Stimulated activated CD8-positive, alpha-beta memory T cell treated with anti-CD3 and anti-CD28 coated beads, Interleukin-4, amount 100 ng/mL, for 48 hours (primary cell): ENCODE measurements at regions not wholly inside any gene's neighbourhood (a gene's known extent, or its start where the extent isn't known, plus 50 kb on each side); places are given as distances from the start of the nearest gene placed in this dataset.
"Not testable (repeated sequence)": the region's sequence is repeated elsewhere in the genome, so short reads cannot be mapped to it uniquely, and the experiment has no call there.

ENCODE experiments used
- DNase-seq: peaks from one replicate; pipeline ENCODE4 v3.0.0-alpha.2; 2020

- DNase-seq = no peak
Observed at GRCh38 chr12:92385296-92385695, 239.7 kb upstream of the BTG1 start.

GRCh38 chr12:92384571-92384970 is 238.9 kb upstream of the BTG1 start:
- no peak for DNase-seq

GRCh38 chr12:92382383-92382878 is 236.8 kb upstream of the BTG1 start:
- DNase-seq = no peak

- DNase-seq = no peak
Observed at GRCh38 chr12:92381856-92382255, 236.2 kb upstream of the BTG1 start.

- DNase-seq = no peak
Observed at GRCh38 chr12:92378682-92379479, 233.2 kb upstream of the BTG1 start.

- DNase-seq = not testable (repeated sequence)
Observed at GRCh38 chr12:92375504-92375903, 229.9 kb upstream of the BTG1 start.

- no peak for DNase-seq
Observed at GRCh38 chr12:92370828-92371227, 225.2 kb upstream of the BTG1 start.

GRCh38 chr12:92369636-92370035 is 224.0 kb upstream of the BTG1 start:
- DNase-seq = no peak

GRCh38 chr12:92369056-92369455 is 223.4 kb upstream of the BTG1 start:
- DNase-seq = no peak

GRCh38 chr12:92365836-92366235 is 220.2 kb upstream of the BTG1 start:
- no peak for DNase-seq

- DNase-seq = no peak
Observed at GRCh38 chr12:92365333-92365732, 219.7 kb upstream of the BTG1 start.

GRCh38 chr12:92363295-92364146 is 217.9 kb upstream of the BTG1 start:
- peak; percentile 58 for DNase-seq

GRCh38 chr12:92362785-92363184 is 217.1 kb upstream of the BTG1 start:
- DNase-seq = peak; percentile 28

- no peak for DNase-seq
Observed at GRCh38 chr12:92362126-92362525, 216.5 kb upstream of the BTG1 start.

- no peak for DNase-seq
Observed at GRCh38 chr12:92360543-92360942, 214.9 kb upstream of the BTG1 start.

GRCh38 chr12:92359581-92360209 is 214.0 kb upstream of the BTG1 start:
- no peak for DNase-seq

- no peak for DNase-seq
Observed at GRCh38 chr12:92357584-92358261, 212.1 kb upstream of the BTG1 start.

GRCh38 chr12:92356425-92356824 is 210.8 kb upstream of the BTG1 start:
- no peak for DNase-seq

GRCh38 chr12:92349635-92350034 is 204.0 kb upstream of the BTG1 start:
- no peak for DNase-seq

GRCh38 chr12:92342574-92342973 is 196.9 kb upstream of the BTG1 start:
- DNase-seq = no peak

- DNase-seq = no peak
Observed at GRCh38 chr12:92341065-92341668, 195.5 kb upstream of the BTG1 start.

- no peak for DNase-seq
Observed at GRCh38 chr12:92340441-92341064, 194.9 kb upstream of the BTG1 start.
